Activated naive CD8-positive, alpha-beta T cell treated with anti-CD3 and anti-CD28 coated beads, Interleukin-2, amount 10 ng/mL, durations not matched to agents 7 days and 5 days (primary cell): ENCODE measurements at regions not wholly inside any gene's neighbourhood (a gene's known extent, or its start where the extent isn't known, plus 50 kb on each side); places are given as distances from the start of the nearest gene placed in this dataset.

Experiments used
- ATAC-seq: fragments of 150-1000 bp; cut with Tn5 transposase; one replicate; pipeline ENCODE4 v1.10.0; 2021; ENCODE audit warnings: low read depth, moderate library complexity
- POLR2A ChIA-PET: fragments of 350-600 bp; sonication (Branson Sonifier 250); formaldehyde crosslinking; loops from one replicate; lab custom pipeline; 2021; ENCODE audit warnings: antibody characterized with exemption; lab: Charles Lee
- DNase-seq: peaks from one replicate; pipeline ENCODE4 v3.0.0; 2021
- H3K27ac Mint-ChIP-seq: one replicate; pipeline ENCODE4 v1.8.0; 2022; ENCODE audit warnings: mild to moderate bottlenecking, mixed read lengths
- H3K27me3 Mint-ChIP-seq: one replicate; pipeline ENCODE4 v1.8.0; 2022; ENCODE audit warnings: mild to moderate bottlenecking, moderate library complexity, mixed read lengths
- H3K36me3 Mint-ChIP-seq: one replicate; pipeline ENCODE4 v1.8.0; 2021; ENCODE audit warnings: mild to moderate bottlenecking, mixed read lengths
- H3K4me1 Mint-ChIP-seq: one replicate; pipeline ENCODE4 v1.8.0; 2021; ENCODE audit warnings: mixed read lengths
- H3K4me3 Mint-ChIP-seq: one replicate; pipeline ENCODE4 v1.8.0; 2022; ENCODE audit warnings: mild to moderate bottlenecking, moderate library complexity, mixed read lengths
- H3K9me3 Mint-ChIP-seq: one replicate; pipeline ENCODE4 v1.8.0; 2021; ENCODE audit warnings: mixed read lengths

- ATAC-seq (no peak), DNase-seq (no peak)
- no peak overlapping the region for H3K27ac Mint-ChIP-seq
- H3K4me3 Mint-ChIP-seq = no peak overlapping the region
- H3K4me1 Mint-ChIP-seq = no peaks in the 10 kb centered on the region
- H3K27me3 Mint-ChIP-seq = no peaks in the 10 kb centered on the region
- POLR2A ChIA-PET = no interaction called here
- H3K9me3 Mint-ChIP-seq = peaks cover 3% of the 10 kb centered on the region
- no peaks in the 10 kb centered on the region for H3K36me3 Mint-ChIP-seq
These were observed 349.5 kb downstream of the GXYLT1 start for GRCh38 chr12:41795051-41795600.

GRCh38 chr12:41794336-41794735, 350.3 kb downstream of the GXYLT1 start:
- no peaks in the 10 kb centered on the region for H3K27me3 Mint-ChIP-seq
- no peaks in the 10 kb centered on the region for H3K4me1 Mint-ChIP-seq
- H3K9me3 Mint-ChIP-seq = peaks cover 6% of the 10 kb centered on the region
- ATAC-seq = no peak
- H3K27ac Mint-ChIP-seq = no peak overlapping the region
- no peak for DNase-seq
- POLR2A ChIA-PET = no interaction called here
- no peaks in the 10 kb centered on the region for H3K36me3 Mint-ChIP-seq
- H3K4me3 Mint-ChIP-seq = no peak overlapping the region

- ATAC-seq (no peak), DNase-seq (no peak)
- peaks cover 2% of the 10 kb centered on the region for H3K9me3 Mint-ChIP-seq
- no peak overlapping the region for H3K4me3 Mint-ChIP-seq
- H3K27ac Mint-ChIP-seq = no peak overlapping the region
- POLR2A ChIA-PET = no interaction called here
- no peaks in the 10 kb centered on the region for H3K36me3 Mint-ChIP-seq
- H3K4me1 Mint-ChIP-seq = no peaks in the 10 kb centered on the region
- peaks cover 1% of the 10 kb centered on the region for H3K27me3 Mint-ChIP-seq
These were observed 359.7 kb downstream of the GXYLT1 start for GRCh38 chr12:41784957-41785356.

- H3K4me1 Mint-ChIP-seq = no peaks in the 10 kb centered on the region
- no peak overlapping the region for H3K27ac Mint-ChIP-seq
- POLR2A ChIA-PET = no interaction called here
- H3K4me3 Mint-ChIP-seq = no peak overlapping the region
- peaks cover 4% of the 10 kb centered on the region for H3K27me3 Mint-ChIP-seq
- ATAC-seq = no peak
- no peaks in the 10 kb centered on the region for H3K9me3 Mint-ChIP-seq
- H3K36me3 Mint-ChIP-seq = no peaks in the 10 kb centered on the region
- DNase-seq = no peak
These were observed 365.7 kb downstream of the GXYLT1 start for GRCh38 chr12:41778934-41779333.

- DNase-seq (no peak), ATAC-seq (no peak)
- Mint-ChIP-seq H3K4me3 (no peak overlapping the region), H3K9me3 (no peaks in the 10 kb centered on the region), H3K27me3 (peaks cover 6% of the 10 kb centered on the region), H3K36me3 (no peaks in the 10 kb centered on the region), H3K27ac (no peak overlapping the region), H3K4me1 (no peaks in the 10 kb centered on the region)
- POLR2A ChIA-PET = no interaction called here
These were observed 367.4 kb downstream of the GXYLT1 start for GRCh38 chr12:41777064-41777790.

GRCh38 chr12:41772478-41772877, 372.2 kb downstream of the GXYLT1 start:
- ATAC-seq = no peak
- Mint-ChIP-seq H3K4me1 (no peaks in the 10 kb centered on the region), H3K4me3 (no peak overlapping the region)

GRCh38 chr12:41769810-41770209, 374.9 kb downstream of the GXYLT1 start:
- H3K4me1 Mint-ChIP-seq = no peaks in the 10 kb centered on the region
- ATAC-seq (no peak), DNase-seq (no peak)
- H3K27ac Mint-ChIP-seq = no peak overlapping the region
- H3K36me3 Mint-ChIP-seq = no peaks in the 10 kb centered on the region
- POLR2A ChIA-PET = no interaction called here
- peaks cover 5% of the 10 kb centered on the region for H3K27me3 Mint-ChIP-seq
- no peak overlapping the region for H3K4me3 Mint-ChIP-seq
- no peaks in the 10 kb centered on the region for H3K9me3 Mint-ChIP-seq

More at GRCh38 chr12:41772478-41772877, 372.2 kb downstream of the GXYLT1 start:
- no peaks in the 10 kb centered on the region for H3K36me3 Mint-ChIP-seq
- H3K9me3 Mint-ChIP-seq = no peaks in the 10 kb centered on the region
- H3K27me3 Mint-ChIP-seq = peaks cover 5% of the 10 kb centered on the region
- no peak for DNase-seq
- no peak overlapping the region for H3K27ac Mint-ChIP-seq
- POLR2A ChIA-PET = no interaction called here

- ATAC-seq = no peak
- no peaks in the 10 kb centered on the region for H3K36me3 Mint-ChIP-seq
- no peaks in the 10 kb centered on the region for H3K9me3 Mint-ChIP-seq
- H3K4me1 Mint-ChIP-seq = no peaks in the 10 kb centered on the region
- no peak overlapping the region for H3K27ac Mint-ChIP-seq
- H3K4me3 Mint-ChIP-seq = no peak overlapping the region
- POLR2A ChIA-PET = no interaction called here
- H3K27me3 Mint-ChIP-seq = peaks cover 2% of the 10 kb centered on the region
- DNase-seq = no peak
These were observed 376.2 kb downstream of the GXYLT1 start for GRCh38 chr12:41768456-41768855.

- H3K4me3 Mint-ChIP-seq = no peak overlapping the region
- DNase-seq (no peak), ATAC-seq (no peak)
- no peak overlapping the region for H3K27ac Mint-ChIP-seq
- no peaks in the 10 kb centered on the region for H3K36me3 Mint-ChIP-seq
- peaks cover 5% of the 10 kb centered on the region for H3K9me3 Mint-ChIP-seq
- POLR2A ChIA-PET = no interaction called here
- H3K27me3 Mint-ChIP-seq = no peaks in the 10 kb centered on the region
- H3K4me1 Mint-ChIP-seq = no peaks in the 10 kb centered on the region
These were observed 382.0 kb downstream of the GXYLT1 start for GRCh38 chr12:41762691-41763090.

- no peaks in the 10 kb centered on the region for H3K27me3 Mint-ChIP-seq
- POLR2A ChIA-PET = no interaction called here
- no peak for DNase-seq
- H3K9me3 Mint-ChIP-seq = no peaks in the 10 kb centered on the region
- ATAC-seq = no peak
- H3K27ac Mint-ChIP-seq = no peak overlapping the region
- no peaks in the 10 kb centered on the region for H3K36me3 Mint-ChIP-seq
- no peaks in the 10 kb centered on the region for H3K4me1 Mint-ChIP-seq
- no peak overlapping the region for H3K4me3 Mint-ChIP-seq
These were observed 399.1 kb downstream of the GXYLT1 start for GRCh38 chr12:41745593-41745992.

- H3K4me3 Mint-ChIP-seq = no peak overlapping the region
- H3K9me3 Mint-ChIP-seq = no peaks in the 10 kb centered on the region
- DNase-seq (no peak), ATAC-seq (no peak)
- no peaks in the 10 kb centered on the region for H3K36me3 Mint-ChIP-seq
- H3K4me1 Mint-ChIP-seq = no peaks in the 10 kb centered on the region
- no peaks in the 10 kb centered on the region for H3K27me3 Mint-ChIP-seq
- POLR2A ChIA-PET = no interaction called here
- no peak overlapping the region for H3K27ac Mint-ChIP-seq
These were observed 400.8 kb downstream of the GXYLT1 start for GRCh38 chr12:41743835-41744234.

GRCh38 chr12:41739066-41739465, 405.6 kb downstream of the GXYLT1 start:
- ATAC-seq = no peak

GRCh38 chr12:41737423-41737822, 407.3 kb downstream of the GXYLT1 start:
- no peak for DNase-seq
- H3K27me3 Mint-ChIP-seq = no peaks in the 10 kb centered on the region
- no peak overlapping the region for H3K4me3 Mint-ChIP-seq
- no peak overlapping the region for H3K27ac Mint-ChIP-seq
- H3K36me3 Mint-ChIP-seq = no peaks in the 10 kb centered on the region
- H3K4me1 Mint-ChIP-seq = no peaks in the 10 kb centered on the region
- POLR2A ChIA-PET = no interaction called here
- no peaks in the 10 kb centered on the region for H3K9me3 Mint-ChIP-seq
- no peak for ATAC-seq

More at GRCh38 chr12:41739066-41739465, 405.6 kb downstream of the GXYLT1 start:
- POLR2A ChIA-PET = no interaction called here
- no peaks in the 10 kb centered on the region for H3K4me1 Mint-ChIP-seq
- DNase-seq = no peak
- H3K36me3 Mint-ChIP-seq = no peaks in the 10 kb centered on the region
- H3K9me3 Mint-ChIP-seq = no peaks in the 10 kb centered on the region
- H3K27me3 Mint-ChIP-seq = no peaks in the 10 kb centered on the region
- H3K27ac Mint-ChIP-seq = no peak overlapping the region
- no peak overlapping the region for H3K4me3 Mint-ChIP-seq

GRCh38 chr12:41736436-41736835, 408.2 kb downstream of the GXYLT1 start:
- Mint-ChIP-seq H3K9me3 (no peaks in the 10 kb centered on the region), H3K27ac (no peak overlapping the region), H3K4me1 (no peaks in the 10 kb centered on the region), H3K4me3 (no peak overlapping the region), H3K27me3 (no peaks in the 10 kb centered on the region), H3K36me3 (no peaks in the 10 kb centered on the region)
- POLR2A ChIA-PET = no interaction called here
- ATAC-seq = no peak
- DNase-seq = no peak
